Common myeloid progenitor, CD34-positive (primary cell): ENCODE measurements at regions not wholly inside any gene's neighbourhood (a gene's known extent, or its start where the extent isn't known, plus 50 kb on each side); places are given as distances from the start of the nearest gene placed in this dataset.
A peak's percentile ranks its signal among the peaks of the same experiment; 100 is the strongest.

Source experiments
- CTCF ChIA-PET: fragments of 350-600 bp; sonication (Branson Sonifier 250); formaldehyde crosslinking; loops from one replicate; lab custom pipeline; 2021; ENCODE audit warnings: antibody characterized with exemption; lab: Charles Lee
- POLR2A ChIA-PET: fragments of 350-600 bp; sonication (Branson Sonifier 250); formaldehyde crosslinking; loops from one replicate; lab custom pipeline; 2021; ENCODE audit warnings: antibody characterized with exemption; lab: Charles Lee
- DNase-seq, 3 donors: peaks; one replicate each; pipeline versions ENCODE4 v3.0.0 to v3.0.0-alpha.2; 2013
- H3K27ac ChIP-seq, 2 experiments: 1 replicate in 1 of 2; 2 replicates in 1 of 2; pipeline ENCODE4 v1.7.0; 2013; ENCODE audit warnings: inconsistent platforms in 2 of 2, low read length in 2 of 2, mild to moderate bottlenecking in 2 of 2, low read depth in 1 of 2, moderate library complexity in 1 of 2; ENCODE audit not compliant: severe bottlenecking in 2 of 2, insufficient read depth in 1 of 2, poor library complexity in 1 of 2
- H3K27me3 ChIP-seq, 5 experiments: replicated peaks in 2 of 5; 1 replicate in 3 of 5; 2 replicates in 2 of 5; pipeline versions ENCODE4 v1.6.1 to v1.7.0; 2013; ENCODE audit warnings: low read length in 4 of 5, mild to moderate bottlenecking in 2 of 5, moderate library complexity in 2 of 5, inconsistent platforms in 1 of 5; ENCODE audit not compliant: insufficient read depth in 5 of 5, control insufficient read depth in 4 of 5
- H3K36me3 ChIP-seq, 4 experiments: 1 replicate in 2 of 4; 2 replicates in 2 of 4; pipeline versions ENCODE4 v1.6.1 to v1.7.0; 2013; ENCODE audit warnings: low read length in 3 of 4, control low read depth in 1 of 4, mild to moderate bottlenecking in 1 of 4; ENCODE audit not compliant: control insufficient read depth in 4 of 4, insufficient read depth in 4 of 4
- H3K4me1 ChIP-seq, 4 experiments: 1 replicate in 3 of 4; 2 replicates in 1 of 4; pipeline versions ENCODE4 v1.6.1 to v1.7.1; 2013; ENCODE audit warnings: low read length in 3 of 4, mild to moderate bottlenecking in 3 of 4, control low read depth in 1 of 4, inconsistent platforms in 1 of 4, moderate library complexity in 1 of 4; ENCODE audit not compliant: control insufficient read depth in 4 of 4, insufficient read depth in 4 of 4; ENCODE audit errors: control extremely low read depth in 1 of 4
- H3K4me3 ChIP-seq, 7 experiments: 1 replicate in 4 of 7; 2 replicates in 3 of 7; pipeline versions ENCODE4 v1.5.1 to v1.7.0; 2013; ENCODE audit warnings: mild to moderate bottlenecking in 7 of 7, low read length in 6 of 7, moderate library complexity in 6 of 7, inconsistent platforms in 2 of 7, low read depth in 2 of 7, control low read depth in 1 of 7; ENCODE audit not compliant: insufficient read depth in 4 of 7, control insufficient read depth in 1 of 7; ENCODE audit errors: extremely low read depth in 1 of 7
- H3K9me3 ChIP-seq, 5 experiments: 1 replicate in 4 of 5; 2 replicates in 1 of 5; pipeline versions ENCODE4 v1.6.1 to v1.7.1; 2013; ENCODE audit warnings: low read length in 4 of 5, mild to moderate bottlenecking in 2 of 5, inconsistent platforms in 1 of 5, low read depth in 1 of 5, moderate library complexity in 1 of 5; ENCODE audit not compliant: control insufficient read depth in 4 of 5, insufficient read depth in 2 of 5; ENCODE audit errors: control extremely low read depth in 1 of 5
- WGBS: methylation state at CpG from one replicate; pipeline ENCODE4 v1.1.5; 2013; ENCODE audit not compliant: insufficient coverage; 5-methylcytosine and 5-hydroxymethylcytosine counted together

DNA sequence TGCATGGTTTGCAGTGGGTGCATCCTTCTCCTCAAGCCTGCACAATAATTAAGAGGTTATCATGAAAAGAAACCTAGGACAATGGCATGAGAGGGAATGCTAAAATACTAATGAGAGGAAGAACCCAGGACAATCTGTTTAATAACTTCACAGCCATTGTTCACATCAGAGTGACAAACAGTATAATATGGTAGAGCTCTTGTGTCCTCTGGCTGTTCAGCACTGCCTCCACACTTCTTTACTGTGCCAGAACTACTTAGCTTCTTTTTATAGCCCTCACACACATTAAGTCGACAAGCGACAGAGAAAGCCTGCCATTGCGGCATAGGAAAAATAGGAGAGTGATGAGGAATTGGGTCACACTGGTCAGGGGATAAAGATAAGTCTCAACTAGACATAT is 65.0 kb upstream of the MEIS2 start:
- peaks cover 0 to 3% (median 0%) of the 10 kb centered on the region in 5 experiments for H3K9me3 ChIP-seq
- ChIA-PET POLR2A (no interaction called here), CTCF (no interaction called here)
- H3K27me3 ChIP-seq, result peaks cover 0 to 4% (median 0%) of the 10 kb centered on the region in 5 experiments
- H3K27ac ChIP-seq, result no peak overlapping the region
- no CpG with 5 or more reads among the region's 3 CpGs for WGBS
- no peaks in the 10 kb centered on the region for H3K36me3 ChIP-seq
- no peak overlapping the region for H3K4me3 ChIP-seq
- DNase-seq, result no peak
- H3K4me1 ChIP-seq, result no peaks in the 10 kb centered on the region

DNA sequence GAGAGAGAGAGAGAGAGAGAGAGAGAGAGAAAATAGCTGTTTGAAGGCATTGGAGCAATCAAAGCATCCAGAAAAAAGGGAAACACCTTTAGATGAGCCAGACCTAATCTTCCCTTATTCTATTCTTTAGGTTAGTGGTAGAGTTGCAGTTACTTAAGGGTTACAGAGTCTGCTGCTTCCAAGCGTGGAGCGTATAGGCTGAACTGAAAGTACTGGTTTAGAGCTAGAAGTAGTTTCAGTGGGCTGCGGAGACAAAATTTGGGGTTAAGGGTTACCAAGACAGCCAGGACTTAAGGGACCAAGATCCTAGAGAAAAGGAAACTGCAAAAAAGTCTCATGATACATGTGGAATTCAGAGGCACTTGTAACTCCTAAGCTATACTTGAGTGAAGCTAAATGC is 66.1 kb upstream of the MEIS2 start:
- H3K9me3 ChIP-seq, result peaks cover 0 to 3% (median 0%) of the 10 kb centered on the region in 5 experiments
- H3K4me1 ChIP-seq, result no peaks in the 10 kb centered on the region
- peaks cover 0 to 4% (median 0%) of the 10 kb centered on the region in 5 experiments for H3K27me3 ChIP-seq
- ChIA-PET CTCF (no interaction called here), POLR2A (no interaction called here)
- no peak for DNase-seq
- no peak overlapping the region for H3K27ac ChIP-seq
- H3K36me3 ChIP-seq, result no peaks in the 10 kb centered on the region
- 80% methylated on average over 2 of the region's 3 CpGs for WGBS
- no peak overlapping the region for H3K4me3 ChIP-seq

DNA sequence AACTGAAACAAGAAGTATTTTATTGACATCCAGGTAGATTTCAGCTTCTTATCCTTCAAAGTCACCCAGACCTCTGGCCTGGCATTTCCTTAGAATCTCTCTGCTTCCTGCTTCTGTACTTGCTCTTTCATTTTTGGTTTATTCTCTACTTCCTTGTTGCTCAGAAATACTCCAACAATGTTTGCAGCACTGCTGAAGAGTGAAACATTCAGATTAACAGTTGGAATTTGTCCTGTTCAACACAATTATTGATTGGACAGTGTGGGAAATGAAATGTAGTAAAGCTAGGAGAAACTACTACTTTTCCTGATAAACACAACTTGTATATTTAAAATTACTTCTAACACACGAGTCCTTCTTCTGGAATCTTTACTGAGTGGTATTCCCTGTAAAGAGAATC is 81.0 kb upstream of the MEIS2 start:
- POLR2A ChIA-PET, result no interaction called here
- Histone ChIP-seq H3K36me3 (no peaks in the 10 kb centered on the region), H3K27ac (no peak overlapping the region), H3K4me3 (no peak overlapping the region), H3K9me3 (peaks cover 0 to 15% (median 9%) of the 10 kb centered on the region in 5 experiments), H3K4me1 (no peaks in the 10 kb centered on the region), H3K27me3 (no peaks in the 10 kb centered on the region)
- no CpG with 5 or more reads among the region's 1 CpG for WGBS
- CTCF ChIA-PET, result no interaction called here
- no peak for DNase-seq

DNA sequence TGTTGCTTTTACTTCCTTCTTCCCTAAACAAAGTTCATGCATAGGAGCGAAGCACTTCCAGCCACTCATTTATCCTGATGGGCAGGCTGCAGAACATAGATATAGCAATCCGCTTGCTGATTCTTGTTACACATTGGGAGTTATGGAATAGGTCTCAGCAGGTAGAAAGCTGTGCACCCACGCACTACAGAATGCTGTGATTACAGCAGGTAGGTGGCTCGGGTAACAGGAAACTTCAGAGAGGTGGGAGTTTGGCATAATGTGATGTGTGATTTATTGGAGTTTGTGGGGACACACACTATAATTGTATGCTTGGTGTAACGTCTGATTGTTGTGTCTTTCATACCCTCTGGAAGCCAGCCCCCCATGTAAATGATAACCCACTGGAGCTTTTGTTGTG is 99.2 kb upstream of the MEIS2 start:
- 88% methylated on average over 3 of the region's 5 CpGs for WGBS
- Histone ChIP-seq H3K4me3 (no peak overlapping the region), H3K27ac (no peak overlapping the region), H3K4me1 (no peaks in the 10 kb centered on the region), H3K9me3 (no peaks in the 10 kb centered on the region), H3K36me3 (no peaks in the 10 kb centered on the region), H3K27me3 (no peaks in the 10 kb centered on the region)
- ChIA-PET POLR2A (no interaction called here), CTCF (no interaction called here)
- DNase-seq, result no peak

DNA sequence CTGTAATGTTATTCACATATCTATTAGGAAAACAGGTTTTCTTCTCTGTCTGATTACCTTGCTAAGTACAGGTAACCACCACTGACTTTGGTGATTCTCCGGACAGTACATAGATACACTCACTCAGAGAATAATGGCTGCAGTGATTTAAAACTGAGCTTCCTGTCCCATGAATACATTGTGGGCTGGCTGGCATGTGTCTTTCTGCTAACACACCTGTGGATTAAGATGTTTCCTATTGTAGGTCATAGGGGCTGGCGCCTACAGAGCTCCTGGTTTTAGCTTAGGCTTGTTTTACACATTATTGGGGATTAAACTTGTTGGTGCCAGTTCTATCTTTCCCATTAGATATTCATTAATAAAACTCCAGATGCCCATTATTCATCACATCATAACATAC is 102.7 kb upstream of the MEIS2 start:
- CTCF ChIA-PET, result no interaction called here
- POLR2A ChIA-PET, result no interaction called here
- 100% methylated on average over 1 of the region's 2 CpGs for WGBS
- Histone ChIP-seq H3K9me3 (no peaks in the 10 kb centered on the region), H3K27me3 (no peaks in the 10 kb centered on the region), H3K4me1 (no peaks in the 10 kb centered on the region), H3K4me3 (no peak overlapping the region), H3K36me3 (no peaks in the 10 kb centered on the region), H3K27ac (no peak overlapping the region)
- DNase-seq, result no peak

DNA sequence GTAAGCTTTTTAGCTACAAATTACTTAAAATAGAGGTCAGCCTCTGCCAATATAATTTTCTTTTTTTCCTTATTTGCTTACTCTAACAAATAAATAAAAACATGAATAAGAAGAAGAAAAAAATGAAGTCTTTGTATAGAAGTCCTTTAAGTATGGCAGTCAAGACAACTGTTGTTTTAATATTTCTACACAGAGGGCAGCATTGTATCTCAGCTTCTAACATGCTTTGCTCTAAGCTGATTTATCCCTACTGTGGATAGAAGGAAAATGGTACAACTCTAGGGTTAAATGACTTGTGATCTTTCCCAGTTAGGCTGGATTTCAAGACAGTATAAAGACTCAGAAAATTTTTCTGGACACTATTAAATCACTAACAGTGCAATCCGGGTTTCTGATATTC is 104.3 kb upstream of the MEIS2 start:
- POLR2A ChIA-PET, result no interaction called here
- DNase-seq, result peak in 1 of 3 donors; percentile 9
- H3K4me3 ChIP-seq, result peak overlapping the region in 1 of 7 experiments; percentile 12
- no CpG with 5 or more reads among the region's 1 CpG for WGBS
- CTCF ChIA-PET, result interaction anchor here (1.7 kb wide), 1 partner anchor 687 kb away, joined by 3 read pairs; no protein-coding TSS in a partner anchor
- H3K27me3 ChIP-seq, result no peaks in the 10 kb centered on the region
- H3K4me1 ChIP-seq, result no peaks in the 10 kb centered on the region
- no peak overlapping the region for H3K27ac ChIP-seq
- no peaks in the 10 kb centered on the region for H3K9me3 ChIP-seq
- H3K36me3 ChIP-seq, result no peaks in the 10 kb centered on the region

GRCh38 chr15:37206690-37207089 is 106.3 kb upstream of the MEIS2 start:
- ChIA-PET CTCF (no interaction called here), POLR2A (no interaction called here)
- Histone ChIP-seq H3K36me3 (no peaks in the 10 kb centered on the region), H3K4me1 (no peaks in the 10 kb centered on the region), H3K27ac (no peak overlapping the region), H3K9me3 (no peaks in the 10 kb centered on the region), H3K4me3 (no peak overlapping the region), H3K27me3 (no peaks in the 10 kb centered on the region)
- WGBS, result no CpG with 5 or more reads among the region's 2 CpGs
- no peak for DNase-seq
